Head of caudate nucleus (tissue), 42 donors: ENCODE measurements at regions not wholly inside any gene's neighbourhood (a gene's known extent, or its start where the extent isn't known, plus 50 kb on each side); places are given as distances from the start of the nearest gene placed in this dataset.

ENCODE experiments used
- DNase-seq, 42 donors: peaks; one replicate each; pipeline versions ENCODE4 v3.0.0 to v3.0.0-alpha.2; 2020 to 2021; ENCODE audit warnings: mixed read lengths in 7 of 42
- intact Hi-C: fragments of 100-400 bp; cut with DNase I; formaldehyde crosslinking; loops from one replicate; pipeline ENCODE4 v1.15.0; 2022

GRCh38 chr13:84080748-84081530 is 198.7 kb upstream of the SLITRK1 start:
- DNase-seq = no peak
- intact Hi-C loops = no loop called here

- DNase-seq = no peak
- intact Hi-C loops = no loop called here
Observed at GRCh38 chr13:84077271-84077670, 195.0 kb upstream of the SLITRK1 start.

GRCh38 chr13:84076280-84076679 is 194.0 kb upstream of the SLITRK1 start:
- no peak for DNase-seq
- intact Hi-C loops = no loop called here

- no peak for DNase-seq
- intact Hi-C loops = no loop called here
Observed at GRCh38 chr13:84050536-84050935, 168.3 kb upstream of the SLITRK1 start.

GRCh38 chr13:84049443-84050219 is 167.4 kb upstream of the SLITRK1 start:
- DNase-seq = no peak

GRCh38 chr13:84044805-84045204 is 162.5 kb upstream of the SLITRK1 start:
- no peak for DNase-seq
- intact Hi-C loops = no loop called here

More at GRCh38 chr13:84049443-84050219, 167.4 kb upstream of the SLITRK1 start:
- intact Hi-C loops = no loop called here

- no peak for DNase-seq
- intact Hi-C loops = no loop called here
Observed at GRCh38 chr13:84038001-84038400, 155.7 kb upstream of the SLITRK1 start.

- intact Hi-C loops = no loop called here
Observed at GRCh38 chr13:84032116-84032515, 149.8 kb upstream of the SLITRK1 start.

GRCh38 chr13:84031120-84031519 is 148.8 kb upstream of the SLITRK1 start:
- intact Hi-C loops = no loop called here
- DNase-seq = no peak

More at GRCh38 chr13:84032116-84032515, 149.8 kb upstream of the SLITRK1 start:
- no peak for DNase-seq

GRCh38 chr13:84029396-84029795 is 147.1 kb upstream of the SLITRK1 start:
- DNase-seq = no peak
- intact Hi-C loops = no loop called here

- intact Hi-C loops = no loop called here
- DNase-seq = no peak
Observed at GRCh38 chr13:84025824-84026223, 143.6 kb upstream of the SLITRK1 start.

GRCh38 chr13:83996415-83996814 is 114.1 kb upstream of the SLITRK1 start:
- intact Hi-C loops = no loop called here
- DNase-seq = no peak

- intact Hi-C loops = no loop called here
- no peak for DNase-seq
Observed at GRCh38 chr13:83995930-83996329, 113.7 kb upstream of the SLITRK1 start.

- intact Hi-C loops = no loop called here
- no peak for DNase-seq
Observed at GRCh38 chr13:83992566-83993358, 110.5 kb upstream of the SLITRK1 start.

GRCh38 chr13:83987394-83987793 is 105.1 kb upstream of the SLITRK1 start:
- intact Hi-C loops = no loop called here
- DNase-seq = no peak

- intact Hi-C loops = no loop called here
- DNase-seq = no peak
Observed at GRCh38 chr13:83984793-83985192, 102.5 kb upstream of the SLITRK1 start.

GRCh38 chr13:83980331-83980730 is 98.1 kb upstream of the SLITRK1 start:
- no peak for DNase-seq
- intact Hi-C loops = no loop called here

GRCh38 chr13:83975655-83976165 is 93.4 kb upstream of the SLITRK1 start:
- no peak for DNase-seq
- intact Hi-C loops = no loop called here

- intact Hi-C loops = no loop called here
- DNase-seq = no peak
Observed at GRCh38 chr13:83958531-83958930, 76.3 kb upstream of the SLITRK1 start.

GRCh38 chr13:83955011-83955410 is 72.7 kb upstream of the SLITRK1 start:
- intact Hi-C loops = no loop called here
- DNase-seq = no peak
